ENCODE measurements at regions not wholly inside any gene's neighbourhood (a gene's known extent, or its start where the extent isn't known, plus 50 kb on each side); places are given as distances from the start of the nearest gene placed in this dataset.

DNA sequence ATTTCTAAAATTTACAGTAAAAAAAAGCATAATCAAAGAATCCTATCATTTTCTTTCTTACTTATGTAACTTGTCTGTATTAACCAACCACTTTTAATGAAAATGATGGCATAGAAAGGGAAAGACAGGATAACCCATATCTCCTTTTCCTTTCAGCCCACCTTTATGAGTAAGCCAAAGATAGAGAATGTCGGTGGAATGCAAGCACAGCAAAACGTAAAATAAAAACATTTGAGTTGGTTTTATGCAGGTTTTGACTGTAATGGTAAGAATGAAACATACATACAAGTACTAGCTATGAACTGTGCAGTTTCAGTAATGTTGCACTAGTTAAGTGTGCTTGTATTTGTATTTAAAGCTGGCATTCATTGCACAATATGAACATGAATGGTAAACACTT, 360.3 kb downstream of the FOXG1 start:
- DNase-seq: no peak

DNA sequence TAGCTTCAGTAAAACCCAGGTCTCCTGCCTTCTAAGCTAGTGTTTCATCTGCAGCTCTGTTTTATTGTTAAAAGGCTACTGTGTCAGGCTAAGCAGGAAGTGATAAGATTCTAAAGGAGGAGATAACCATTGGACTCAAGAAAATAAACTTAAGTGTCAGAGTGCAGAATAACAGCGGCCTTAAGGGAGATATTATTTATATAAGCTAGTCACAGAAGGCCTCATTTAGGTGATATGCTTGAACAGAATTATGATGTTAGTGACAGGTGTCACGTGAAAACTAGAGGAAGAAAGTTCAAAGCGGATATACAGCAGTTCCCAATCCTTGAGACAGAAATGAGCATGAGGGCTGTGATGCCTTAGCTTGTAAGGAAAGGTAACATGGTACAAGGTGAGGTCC, 373.4 kb downstream of the FOXG1 start:
- DNase-seq: no peak

DNA sequence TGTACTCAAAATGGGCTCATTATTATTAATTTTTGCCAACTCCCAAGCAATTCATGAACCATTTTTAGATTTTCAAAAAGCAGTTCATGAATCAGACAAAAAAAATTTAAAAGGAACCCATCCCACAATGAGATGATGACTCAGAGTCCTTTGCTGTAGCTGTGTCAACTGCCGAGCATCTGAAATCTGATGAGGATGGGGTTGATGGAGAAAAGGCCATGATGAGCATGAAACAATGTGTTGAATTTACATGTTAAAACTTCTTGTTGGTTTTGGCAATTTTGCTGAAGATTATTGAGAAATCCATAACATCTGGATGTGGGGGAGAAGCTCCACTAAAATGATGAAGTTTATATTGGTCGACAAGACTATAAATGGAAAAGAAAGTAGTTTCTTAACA, 378.0 kb downstream of the FOXG1 start:
- DNase-seq: no peak

DNA sequence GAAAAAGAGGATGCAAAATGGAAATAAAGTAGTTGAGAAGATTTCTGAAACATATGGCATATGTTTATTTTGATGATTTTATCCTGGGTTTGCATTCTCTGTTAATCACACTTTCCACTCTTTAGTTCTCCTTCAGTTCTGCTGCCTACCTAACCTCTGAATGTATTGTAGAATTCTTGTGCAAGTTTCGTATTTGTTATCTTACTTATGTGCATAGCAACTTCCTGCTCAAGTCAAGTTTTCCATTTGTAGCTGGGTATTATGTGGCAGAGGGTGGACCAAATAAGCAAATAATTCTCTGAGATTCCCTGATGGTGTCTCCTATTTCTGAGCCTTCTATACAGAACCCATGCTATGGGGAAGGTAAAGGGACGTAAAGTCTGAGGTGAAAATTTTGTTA, 381.6 kb downstream of the FOXG1 start:
- no peak for DNase-seq

DNA sequence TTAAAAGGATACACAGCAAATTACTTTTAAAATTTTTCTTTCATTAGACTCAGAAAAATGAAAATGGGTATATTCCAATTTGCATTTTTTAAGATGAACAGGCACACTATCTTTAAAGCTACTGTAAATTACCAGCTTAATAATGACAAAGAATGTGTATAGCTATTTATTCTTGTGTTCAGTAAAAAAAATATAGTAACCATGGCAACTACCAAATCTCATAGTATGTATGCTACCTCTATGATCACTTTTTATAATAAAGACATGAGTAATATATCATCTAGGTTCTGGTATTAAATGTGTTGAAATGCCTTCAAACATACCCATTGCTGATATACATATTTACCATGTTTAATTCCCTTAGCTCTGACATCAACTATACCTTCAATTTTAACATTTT, 383.2 kb downstream of the FOXG1 start:
- DNase-seq: no peak

DNA sequence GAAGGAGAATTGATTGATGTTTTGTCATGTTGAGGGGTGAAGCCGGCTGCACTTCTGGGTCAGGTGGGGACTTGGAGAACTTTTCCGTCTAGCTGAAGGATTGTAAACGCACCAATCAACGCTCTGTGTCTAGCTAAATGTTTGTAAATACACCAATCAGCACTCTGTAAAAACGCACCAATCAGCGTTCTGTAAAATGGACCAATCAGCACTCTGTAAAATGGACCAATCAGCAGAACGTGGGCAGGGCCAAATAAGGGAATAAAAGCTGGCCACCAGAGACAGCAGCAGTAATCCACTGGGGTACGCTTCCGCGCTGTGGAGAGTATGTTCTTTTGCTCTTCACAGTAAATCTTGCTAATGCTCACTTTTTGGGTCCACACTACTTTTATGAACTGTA, 384.1 kb downstream of the FOXG1 start:
- DNase-seq: no peak

DNA sequence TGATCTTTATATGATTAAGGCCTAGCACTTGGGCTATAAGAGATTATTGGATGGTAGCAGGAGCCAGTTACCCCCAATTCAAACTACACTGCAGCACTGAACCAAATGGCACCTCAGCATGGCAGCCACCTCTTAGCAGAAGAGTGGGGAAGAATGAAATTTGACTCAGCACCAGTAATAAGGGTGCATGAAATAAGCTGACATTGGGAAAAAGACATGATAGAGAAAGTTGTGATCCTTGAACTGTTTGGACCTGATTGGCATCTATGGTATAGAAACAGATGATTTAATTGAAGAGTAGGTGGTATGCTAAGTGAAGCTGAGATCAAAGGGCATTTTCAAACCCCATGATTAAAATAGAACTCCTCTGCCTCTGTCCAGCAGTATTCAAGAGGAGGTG, 389.5 kb downstream of the FOXG1 start:
- DNase-seq: no peak

DNA sequence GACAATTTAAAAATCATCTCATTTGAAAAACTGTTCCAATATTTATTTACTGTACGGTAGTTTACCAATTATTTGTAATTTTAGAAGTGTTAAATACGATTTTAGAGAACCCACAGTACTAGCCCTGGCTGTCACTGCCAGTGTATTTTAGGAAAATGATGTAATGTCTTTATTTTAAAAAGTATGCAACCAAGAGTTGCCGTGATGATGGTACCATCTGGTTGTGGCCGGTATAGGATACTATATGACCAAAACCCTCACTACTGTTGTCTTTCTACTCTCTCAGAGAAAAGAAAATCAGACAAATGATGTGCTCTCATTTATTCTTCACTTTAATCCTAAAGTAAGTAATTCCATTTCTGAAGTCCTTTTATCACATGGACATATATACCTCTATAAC, 395.0 kb downstream of the FOXG1 start:
- no peak for DNase-seq

DNA sequence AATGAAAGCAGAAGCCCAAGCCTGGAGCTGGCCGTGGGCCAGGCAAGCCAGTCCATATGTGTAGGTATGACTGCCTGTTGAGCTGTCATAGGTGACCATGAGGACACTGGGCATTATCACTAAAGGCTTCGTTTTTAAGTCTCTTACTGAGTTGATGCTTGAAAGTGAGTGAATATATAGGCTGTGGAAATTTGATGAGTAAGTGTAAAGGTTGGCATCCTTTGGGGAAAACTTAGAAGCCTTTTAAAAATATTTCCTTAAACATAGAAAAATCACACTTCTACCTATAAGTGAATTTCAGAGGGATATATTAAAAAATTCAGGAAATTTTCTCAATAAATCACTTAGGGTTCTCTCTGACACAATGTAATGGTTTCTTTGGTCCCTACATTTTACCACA, 396.5 kb downstream of the FOXG1 start:
- no peak for DNase-seq

DNA sequence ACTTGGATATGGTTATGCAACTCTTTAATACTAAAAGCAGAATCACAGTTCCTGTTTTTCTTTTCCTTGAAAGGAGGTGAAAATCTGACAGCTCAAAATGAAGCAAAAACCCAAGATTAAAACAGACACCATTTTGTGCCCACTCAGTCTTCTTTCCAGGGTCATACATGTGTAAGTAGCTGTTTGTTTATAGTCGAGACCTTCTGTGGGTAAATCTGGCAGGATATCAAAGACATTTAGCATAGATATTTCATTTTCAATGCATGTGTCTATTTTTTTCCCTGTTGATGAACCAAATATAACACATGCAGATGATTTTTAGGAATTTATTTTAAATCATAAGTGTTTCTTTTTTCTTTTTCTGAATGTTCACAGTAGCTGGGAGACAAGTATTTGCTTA, 398.8 kb downstream of the FOXG1 start:
- DNase-seq: no peak

DNA sequence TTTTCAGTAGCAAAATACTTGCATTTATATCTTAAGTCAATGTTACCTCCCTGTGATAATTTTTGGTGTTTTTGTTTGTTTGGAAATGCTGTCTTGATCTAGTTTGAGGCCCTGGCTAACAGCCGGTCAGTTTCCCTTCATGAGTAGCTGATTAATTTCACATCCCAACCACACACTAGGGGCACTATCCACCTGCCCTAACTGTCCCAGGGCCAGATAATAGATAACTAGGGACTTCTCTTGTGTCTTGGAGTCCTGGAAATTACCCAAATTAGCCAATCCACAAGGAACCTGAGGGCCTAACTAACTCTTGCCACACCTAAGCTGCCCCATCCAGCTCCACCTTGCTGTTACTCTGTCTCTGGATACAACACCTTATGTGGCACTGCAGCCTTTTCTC, 399.9 kb downstream of the FOXG1 start:
- no peak for DNase-seq

DNA sequence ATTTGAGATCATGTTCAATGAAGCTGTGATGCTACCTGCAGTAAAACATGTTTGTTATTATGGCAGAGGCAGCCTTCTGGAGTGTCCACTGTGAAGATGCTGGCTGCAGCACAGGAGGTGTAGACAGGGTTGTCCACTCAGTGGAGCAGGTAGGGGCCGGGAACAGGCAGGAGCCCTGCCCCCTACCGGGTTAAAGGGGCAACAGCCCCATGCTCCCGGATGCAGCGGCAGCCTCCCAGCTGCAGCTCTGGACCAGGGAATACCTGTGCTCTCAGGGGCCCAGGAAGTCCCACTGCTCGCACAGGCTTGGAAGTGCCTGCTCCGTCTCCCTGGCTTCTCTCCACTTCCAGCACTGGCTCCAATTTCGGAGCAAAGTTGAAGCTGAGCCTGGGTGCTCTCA, 401.6 kb downstream of the FOXG1 start:
- DNase-seq: no peak

DNA sequence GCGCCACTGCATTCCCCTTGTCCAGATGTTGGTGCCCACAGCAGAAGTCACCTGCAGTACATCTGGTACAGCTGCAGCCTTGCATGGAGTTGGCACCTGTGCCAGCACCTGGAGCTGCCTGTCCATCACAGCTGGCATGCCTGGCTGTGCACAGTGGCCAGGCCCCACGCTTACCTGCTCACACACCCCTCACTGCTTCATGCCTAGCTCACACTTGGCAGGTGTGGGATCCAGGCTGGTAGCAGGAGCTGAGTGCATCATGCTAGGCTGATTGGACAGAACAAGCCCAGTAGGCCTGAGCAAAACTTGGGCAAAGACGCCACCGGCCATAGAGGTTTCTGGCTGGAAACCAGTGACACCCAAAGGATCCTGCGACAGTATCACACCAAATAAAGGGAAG, 402.8 kb downstream of the FOXG1 start:
- DNase-seq: no peak

DNA sequence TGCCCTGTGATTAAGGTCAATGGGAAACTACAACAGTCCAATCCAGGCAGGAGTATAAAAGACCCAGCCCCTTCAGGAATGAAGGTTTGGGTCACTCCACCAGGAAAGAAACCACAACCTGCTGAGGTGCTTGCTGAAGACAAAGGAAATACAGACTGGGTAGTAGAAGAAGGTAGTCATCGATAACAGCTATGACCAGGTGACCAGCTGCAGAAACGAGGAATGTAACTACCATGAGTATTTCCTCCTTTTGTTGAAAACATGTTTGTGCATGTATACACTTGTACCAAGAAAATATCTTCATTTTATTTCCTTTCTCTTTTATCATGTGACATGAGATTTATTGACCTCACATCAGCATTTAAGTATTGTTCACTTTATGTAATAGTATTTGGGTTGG, 409.1 kb downstream of the FOXG1 start:
- no peak for DNase-seq

DNA sequence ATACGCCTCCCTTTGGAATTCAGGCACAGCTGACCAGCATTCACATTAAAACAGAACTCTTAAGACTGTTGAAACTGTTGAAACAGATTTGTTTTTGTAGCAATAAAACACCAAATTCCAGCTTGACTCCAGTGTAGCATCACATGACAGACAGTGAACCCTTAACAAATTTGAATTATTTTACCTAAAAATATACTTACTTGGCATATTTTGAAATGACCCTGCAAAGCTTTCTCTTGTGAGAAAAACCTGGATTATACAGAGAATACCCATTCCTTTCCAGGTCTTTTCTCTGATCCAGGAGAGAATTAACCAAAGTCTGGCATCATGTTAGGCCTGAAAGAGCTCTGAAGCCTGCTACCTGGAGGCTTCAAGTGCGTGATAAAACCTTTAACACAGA, 410.3 kb downstream of the FOXG1 start:
- no peak for DNase-seq

DNA sequence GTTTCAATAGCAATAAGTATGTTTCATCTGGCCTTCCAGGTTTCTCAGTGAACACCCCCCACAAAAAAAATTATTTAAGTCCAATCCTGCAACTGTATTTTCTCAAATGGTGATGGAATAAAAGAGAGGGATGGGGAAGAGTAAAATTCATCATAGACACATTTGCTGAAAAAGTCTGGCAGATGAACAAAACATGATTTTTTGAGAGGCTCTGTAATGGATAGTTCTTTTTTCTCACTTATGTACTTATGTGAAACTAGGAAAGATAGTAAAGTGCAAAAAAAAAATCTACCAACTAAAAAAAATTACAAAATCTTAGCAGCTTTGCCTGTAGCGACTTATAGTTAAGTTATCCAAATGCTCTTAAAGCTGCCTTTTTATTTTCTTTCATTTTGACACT, 412.4 kb downstream of the FOXG1 start:
- DNase-seq: no peak

DNA sequence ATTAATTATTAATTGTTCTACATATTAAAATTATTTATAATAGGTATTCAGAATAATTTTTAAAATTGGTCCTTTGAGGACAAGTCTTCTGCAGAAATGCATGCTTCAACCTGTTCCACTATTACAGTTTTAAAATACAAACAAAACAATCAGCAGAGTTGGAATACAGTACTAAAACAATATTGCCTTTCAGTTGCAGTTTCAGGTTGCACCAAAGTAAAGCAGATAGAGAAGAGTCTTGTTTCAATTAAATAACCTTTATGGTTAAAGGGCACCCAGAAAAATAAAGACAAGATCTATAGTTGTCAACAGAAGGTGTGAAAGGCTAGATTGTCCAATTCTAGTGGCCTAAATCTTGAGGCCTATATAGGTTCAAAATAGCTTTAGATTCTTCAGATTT, 424.5 kb downstream of the FOXG1 start:
- no peak for DNase-seq

DNA sequence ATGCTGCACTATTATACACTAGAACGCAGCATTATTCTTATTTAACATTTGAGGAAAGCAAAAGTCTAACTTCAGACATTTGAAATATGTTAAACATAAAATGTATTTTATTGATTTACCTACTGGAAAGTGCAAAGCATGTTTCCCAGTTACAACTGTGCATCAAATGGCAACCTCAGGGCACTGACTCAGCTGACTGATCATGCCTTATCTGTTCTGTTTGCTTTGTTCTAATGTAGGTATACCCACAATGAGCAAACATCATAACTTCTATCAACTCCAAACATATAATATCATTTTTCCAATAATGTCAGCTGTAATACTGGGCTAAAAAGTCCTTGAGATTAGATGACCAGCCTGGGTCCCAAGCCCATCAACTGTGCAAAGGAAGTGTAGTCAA, 431.0 kb downstream of the FOXG1 start:
- no peak for DNase-seq

DNA sequence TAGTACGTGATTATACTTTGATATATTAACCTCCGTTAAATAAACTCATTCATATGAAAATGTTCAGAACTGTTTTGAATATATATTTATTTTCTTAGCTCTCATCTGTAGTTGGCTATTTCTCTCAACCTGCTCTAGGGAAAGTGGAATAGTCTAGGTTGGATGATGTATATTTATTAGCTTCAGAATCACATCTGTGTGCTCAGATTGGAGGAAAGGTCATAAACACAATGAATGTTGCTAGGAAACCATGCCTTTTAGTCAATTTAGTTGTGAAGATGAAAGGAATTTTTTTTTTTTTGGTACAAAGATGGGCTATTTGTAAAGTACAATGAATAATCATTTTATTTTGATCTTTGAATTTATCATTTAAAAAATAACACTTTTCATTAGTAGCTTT, 439.1 kb downstream of the FOXG1 start:
- DNase-seq: no peak

DNA sequence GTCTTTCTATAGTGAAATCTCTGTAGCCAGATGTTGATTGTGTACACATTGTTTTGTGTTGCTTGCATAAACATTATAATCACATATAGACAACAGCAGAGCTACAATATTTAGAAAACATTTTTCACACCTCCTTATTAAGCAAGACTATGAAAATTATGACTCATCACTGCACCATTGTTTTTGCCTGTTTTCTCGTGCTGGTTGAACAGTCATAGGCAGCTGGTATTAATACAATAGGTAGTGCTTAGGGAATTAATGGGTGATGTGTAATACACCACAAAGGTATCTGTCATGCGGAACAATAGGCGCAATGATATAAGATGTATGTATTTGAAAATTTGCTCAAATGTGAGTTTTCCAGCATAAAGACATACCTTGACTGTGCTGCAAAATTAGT, 449.3 kb downstream of the FOXG1 start:
- no peak for DNase-seq

DNA sequence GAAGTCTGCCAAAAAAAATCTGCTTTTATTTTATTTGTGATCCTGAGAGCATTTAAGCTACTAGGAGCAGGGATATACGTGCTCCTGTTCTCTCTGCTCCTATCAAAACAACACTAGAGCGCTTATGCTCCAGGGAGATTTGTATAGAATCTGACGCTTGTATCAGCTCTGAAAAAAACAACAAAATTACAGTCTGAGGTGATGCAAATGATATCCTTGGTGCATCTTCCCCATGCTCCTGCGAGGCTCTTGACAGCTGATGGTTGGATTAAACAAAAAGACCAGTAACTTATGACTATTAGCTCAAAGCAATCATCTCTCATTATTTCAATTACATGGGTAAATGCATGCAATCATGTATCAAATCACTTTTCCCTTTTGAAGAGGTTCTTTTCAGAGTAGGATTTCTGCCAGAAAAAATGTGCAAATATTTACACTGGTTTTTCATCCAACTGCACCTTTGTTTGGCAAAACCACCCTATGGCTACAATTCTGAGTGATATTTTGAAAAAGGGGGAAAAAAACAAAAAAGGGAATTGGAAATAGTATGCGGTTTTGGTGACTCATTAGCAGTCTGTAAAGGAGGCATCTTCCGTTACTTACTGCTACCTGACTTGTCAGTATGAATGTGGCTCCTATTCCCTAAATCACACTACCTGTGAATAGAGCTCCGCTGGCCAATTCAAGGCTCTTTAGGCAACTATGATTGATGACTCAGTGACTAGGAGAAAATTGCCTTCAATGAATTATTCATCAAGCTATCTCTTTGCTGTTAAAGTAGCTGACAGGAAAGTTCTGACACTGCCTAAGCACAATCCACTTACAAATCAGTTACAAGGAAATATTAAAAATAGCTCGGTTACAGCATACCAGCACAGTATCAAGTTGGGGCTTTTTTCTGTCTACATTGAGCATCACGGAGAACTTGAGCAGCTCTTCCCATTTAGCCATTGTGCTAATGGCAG, 450.0 kb downstream of the FOXG1 start:
- DNase-seq: no peak

DNA sequence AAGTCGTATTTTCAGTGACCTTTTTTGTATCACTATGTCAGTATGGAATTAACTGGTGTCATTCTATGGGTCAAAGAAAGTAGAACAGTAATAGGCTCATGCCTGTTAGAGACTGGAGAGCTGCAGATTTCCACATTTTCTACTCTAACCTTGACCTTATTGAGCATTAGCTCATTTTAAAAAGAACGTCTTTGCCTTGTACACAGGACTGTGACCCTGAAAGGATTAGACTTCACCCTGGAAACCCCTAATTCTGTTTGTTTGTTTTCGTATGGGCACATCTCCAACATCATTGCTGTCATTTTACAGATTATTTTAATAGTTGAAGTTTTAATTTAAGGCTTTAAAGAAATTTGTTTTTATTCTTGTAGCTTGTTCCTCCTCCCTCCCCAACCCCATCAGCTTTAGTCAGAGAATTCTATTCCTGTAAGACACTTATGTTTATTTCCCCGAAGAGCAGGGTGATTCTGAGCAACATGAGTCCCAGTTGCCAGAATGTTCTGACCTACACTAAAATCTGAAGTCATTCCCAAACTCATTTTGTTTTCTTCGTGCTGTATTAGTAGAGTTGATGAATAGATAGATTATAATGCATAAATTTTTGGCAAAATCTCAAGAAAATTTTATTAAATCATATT, 451.3 kb downstream of the FOXG1 start:
- no peak for DNase-seq

DNA sequence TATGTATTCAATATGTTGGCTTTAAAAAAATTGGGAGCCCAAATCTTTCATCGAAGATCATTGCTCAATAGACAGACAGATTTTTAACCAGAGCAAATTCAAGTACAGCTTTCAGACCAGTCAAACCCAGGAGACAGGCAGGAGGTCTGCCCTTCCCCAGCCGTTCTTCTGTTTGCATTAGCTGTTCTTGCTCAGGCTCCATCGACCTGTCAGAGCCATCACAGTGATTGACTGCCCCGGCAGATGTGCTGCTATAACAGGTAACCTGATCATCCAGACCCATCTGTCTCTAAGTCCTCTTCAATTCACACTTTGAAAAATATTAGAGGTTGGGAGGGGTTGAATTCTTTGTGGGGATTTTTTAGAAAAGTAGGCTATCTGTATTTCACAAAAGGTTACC, 453.5 kb downstream of the FOXG1 start:
- DNase-seq: no peak

DNA sequence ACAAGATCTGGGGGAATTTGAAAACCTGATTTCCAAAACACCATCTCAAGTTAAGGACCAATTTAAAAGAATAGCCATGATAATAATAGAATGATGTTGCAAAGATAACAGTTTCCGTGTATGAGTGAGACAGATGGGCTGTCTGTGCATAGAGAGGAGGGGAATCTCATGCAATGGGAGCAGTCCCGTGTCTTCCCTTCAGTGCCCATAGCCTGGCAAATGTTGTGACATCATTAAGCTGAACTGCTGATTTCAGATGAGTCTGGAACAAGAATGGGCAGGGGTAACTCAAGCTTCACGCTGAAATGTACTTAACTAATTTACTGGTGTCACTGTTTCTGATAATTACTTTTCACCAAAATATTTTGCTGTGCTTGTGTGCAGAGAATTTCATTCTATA, 454.0 kb downstream of the FOXG1 start:
- no peak for DNase-seq

DNA sequence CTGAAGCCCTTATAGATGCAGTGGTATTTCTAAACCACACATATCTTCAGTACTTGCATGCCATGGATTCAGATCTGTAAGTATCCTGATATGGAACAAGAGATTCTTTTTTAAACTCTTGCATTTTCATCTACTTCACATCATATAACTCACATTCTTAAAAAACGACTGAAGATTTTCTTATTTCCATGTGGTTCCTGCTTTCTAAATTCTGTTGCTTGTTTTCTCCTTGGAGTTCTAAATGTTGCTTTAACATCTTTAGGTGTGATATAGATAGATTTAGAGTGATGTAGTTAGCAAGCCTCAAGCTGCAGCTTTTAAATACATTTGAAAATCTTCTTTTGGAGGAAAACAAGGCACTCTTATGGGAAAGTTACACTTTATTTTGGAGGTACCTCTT, 455.4 kb downstream of the FOXG1 start:
- no peak for DNase-seq
